HG03095 (cell line): ENCODE measurements at regions not wholly inside any gene's neighbourhood (a gene's known extent, or its start where the extent isn't known, plus 50 kb on each side); places are given as distances from the start of the nearest gene placed in this dataset.

Source experiments
- ATAC-seq: cut with Tn5 transposase; IDR thresholded peaks from one replicate; pipeline ENCODE4 v1.9.1; 2021; ENCODE audit warnings: moderate library complexity; ENCODE audit not compliant: unreplicated experiment

DNA sequence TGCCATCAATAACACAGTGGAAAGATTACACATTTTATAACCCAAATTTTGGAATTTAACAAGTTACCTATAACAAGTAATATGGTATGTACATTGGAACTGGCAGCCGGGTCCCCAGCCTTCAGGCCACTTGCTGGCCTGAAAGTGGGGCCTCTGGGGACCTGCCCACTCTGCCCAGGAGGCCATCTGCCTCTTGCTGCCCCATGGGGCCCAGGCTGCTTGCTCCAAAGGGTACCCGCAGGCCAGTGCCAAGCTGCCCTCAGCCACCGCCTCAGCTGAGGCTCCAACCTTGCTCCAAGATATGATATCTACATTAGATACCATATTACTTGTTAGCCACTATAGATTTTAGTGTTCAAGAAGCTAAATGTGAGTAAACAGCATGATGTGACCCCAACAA, 120.8 kb upstream of the TMEFF2 start:
- ATAC-seq = no peak

DNA sequence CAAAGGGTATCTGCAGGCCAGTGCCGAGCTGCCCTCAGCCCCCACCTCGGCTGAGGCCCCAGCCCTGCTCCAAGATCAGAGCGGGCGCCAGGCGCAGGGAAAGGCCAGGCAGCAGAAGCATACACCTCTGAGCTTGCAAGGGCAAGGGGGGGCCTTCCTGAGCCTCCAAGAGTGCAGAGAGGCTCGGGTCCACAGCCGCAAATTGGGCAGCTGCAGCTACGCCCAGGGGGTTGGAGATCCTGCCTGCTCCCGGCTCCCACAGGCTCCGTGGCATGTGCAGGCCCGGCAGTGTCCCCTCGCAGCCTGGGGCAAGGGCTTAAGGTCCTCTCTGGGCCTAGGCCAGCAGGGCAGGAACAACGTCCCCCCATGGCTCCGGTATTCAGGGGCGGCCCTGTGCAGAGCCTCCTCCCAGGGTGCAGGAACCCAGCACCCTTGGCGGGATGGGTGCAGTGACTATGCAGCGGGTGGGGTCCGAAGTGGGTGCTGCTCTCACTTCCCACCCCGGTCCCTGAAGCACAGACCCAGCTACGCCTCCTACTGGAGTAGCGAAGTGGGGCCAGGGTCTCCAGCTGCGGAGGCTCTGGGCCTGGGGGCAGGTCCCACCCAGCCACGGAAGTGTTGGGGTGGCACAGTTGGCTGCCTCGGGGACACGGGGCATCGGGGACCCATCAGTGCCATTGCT, 120.2 kb upstream of the TMEFF2 start:
- no peak for ATAC-seq

DNA sequence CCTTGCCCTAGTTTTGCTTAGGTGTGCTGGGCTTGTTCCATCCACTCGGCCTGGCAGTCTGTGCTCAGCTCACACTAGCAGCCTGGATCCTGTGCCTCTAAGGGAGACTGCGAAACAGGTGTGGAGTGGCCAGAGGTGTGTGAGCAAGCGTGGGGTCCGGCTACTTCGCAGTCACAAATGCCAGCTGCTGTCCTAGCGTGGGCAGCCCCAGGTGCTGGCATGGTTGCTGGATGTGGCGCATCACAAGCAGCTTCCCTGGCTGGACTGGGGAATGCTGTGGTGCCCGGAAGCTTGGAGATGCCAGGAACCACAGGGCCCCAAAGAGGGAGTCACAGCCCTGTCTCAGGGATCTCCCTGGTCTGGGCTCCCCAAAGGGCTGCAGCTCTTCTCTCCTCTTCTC, 119.0 kb upstream of the TMEFF2 start:
- no peak for ATAC-seq

DNA sequence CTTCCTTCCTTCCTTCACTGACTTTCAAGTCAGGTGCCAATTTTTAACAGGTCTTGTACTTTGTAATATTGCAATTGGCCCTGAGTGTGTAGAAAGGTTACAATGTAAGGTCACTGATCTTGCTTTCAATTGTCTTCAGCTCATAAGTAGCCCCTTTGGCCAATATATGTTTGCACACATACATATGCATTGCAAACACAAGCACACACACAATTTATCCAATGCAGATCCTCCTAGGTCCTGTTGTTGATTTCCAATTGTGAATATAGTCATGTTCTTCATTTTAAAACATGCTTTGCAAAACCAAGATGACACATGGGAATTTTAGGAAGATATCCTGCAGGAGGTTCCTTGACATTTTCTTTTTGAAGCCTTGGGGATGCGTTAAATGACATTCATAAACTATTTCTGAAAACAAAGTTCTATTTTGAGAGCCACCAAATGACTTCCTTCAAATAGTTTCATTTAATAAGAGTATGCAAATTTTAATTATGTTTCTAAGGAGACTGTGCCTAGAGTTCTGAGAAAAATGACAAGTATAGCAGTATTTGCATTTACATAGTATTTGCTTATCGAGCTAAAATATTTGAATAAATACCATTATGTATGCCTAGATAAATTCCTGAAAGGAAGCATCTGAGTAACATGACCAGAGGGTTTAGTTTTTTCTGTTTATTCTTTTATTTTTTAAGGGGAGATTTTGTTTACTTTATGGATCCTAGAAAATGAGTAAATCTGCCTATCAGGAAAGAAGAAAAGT, 117.1 kb upstream of the TMEFF2 start:
- no peak for ATAC-seq

GRCh38 chr2:192307530-192307929, 112.8 kb upstream of the TMEFF2 start:
- ATAC-seq = no peak

- no peak for ATAC-seq
Observed at GRCh38 chr2:192298664-192299063, 103.9 kb upstream of the TMEFF2 start.

DNA sequence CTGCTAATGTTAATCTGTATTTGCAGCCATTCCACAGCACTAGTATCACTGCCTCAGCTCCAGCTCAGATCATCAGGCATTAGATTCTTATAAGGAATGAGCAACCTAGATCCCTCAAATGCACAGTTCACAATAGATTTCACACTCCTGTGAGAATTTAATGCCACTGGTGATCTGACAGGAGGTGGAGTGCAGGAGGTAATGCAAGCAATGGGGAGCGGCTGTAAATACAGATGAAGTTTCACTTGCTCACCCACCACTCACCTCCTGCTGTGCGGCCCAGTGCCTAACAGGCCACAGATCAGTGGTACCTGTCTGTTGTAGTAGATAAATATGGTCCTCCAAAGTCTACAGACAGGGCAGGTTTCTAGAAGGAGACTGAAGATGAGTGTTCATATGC, 97.7 kb upstream of the TMEFF2 start:
- ATAC-seq = no peak

- ATAC-seq = no peak
Observed at GRCh38 chr2:192288295-192288694, 93.6 kb upstream of the TMEFF2 start.

DNA sequence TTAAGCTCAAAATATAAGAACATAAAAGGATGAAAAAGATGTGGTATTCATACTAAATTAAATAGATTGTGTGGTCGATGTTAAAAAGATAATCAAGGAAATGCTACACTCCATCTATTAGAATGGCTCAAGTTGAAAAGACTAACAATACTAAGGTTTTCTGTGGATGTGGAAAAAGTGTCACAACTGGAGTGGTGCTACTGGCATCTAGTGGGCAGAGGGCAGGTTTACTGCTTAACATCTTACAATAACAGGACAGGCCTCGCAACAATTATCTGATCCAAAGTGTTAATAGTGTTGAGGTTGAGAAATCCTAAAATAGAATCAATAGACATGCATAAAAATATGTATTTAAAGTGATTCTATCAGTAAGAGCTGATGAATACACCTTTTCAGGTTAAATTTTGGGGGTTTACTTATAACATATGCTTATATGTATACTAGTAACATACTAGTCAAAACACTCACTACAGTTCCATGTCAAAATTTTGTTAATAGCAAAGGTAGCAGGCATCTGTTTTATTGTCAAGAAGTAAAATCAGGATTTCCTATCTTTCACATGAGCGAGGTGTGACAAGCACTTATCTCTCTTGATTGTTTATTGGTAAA, 91.5 kb upstream of the TMEFF2 start:
- ATAC-seq = no peak

GRCh38 chr2:192283450-192283849, 88.7 kb upstream of the TMEFF2 start:
- no peak for ATAC-seq

GRCh38 chr2:192278701-192279100, 84.0 kb upstream of the TMEFF2 start:
- ATAC-seq = no peak

DNA sequence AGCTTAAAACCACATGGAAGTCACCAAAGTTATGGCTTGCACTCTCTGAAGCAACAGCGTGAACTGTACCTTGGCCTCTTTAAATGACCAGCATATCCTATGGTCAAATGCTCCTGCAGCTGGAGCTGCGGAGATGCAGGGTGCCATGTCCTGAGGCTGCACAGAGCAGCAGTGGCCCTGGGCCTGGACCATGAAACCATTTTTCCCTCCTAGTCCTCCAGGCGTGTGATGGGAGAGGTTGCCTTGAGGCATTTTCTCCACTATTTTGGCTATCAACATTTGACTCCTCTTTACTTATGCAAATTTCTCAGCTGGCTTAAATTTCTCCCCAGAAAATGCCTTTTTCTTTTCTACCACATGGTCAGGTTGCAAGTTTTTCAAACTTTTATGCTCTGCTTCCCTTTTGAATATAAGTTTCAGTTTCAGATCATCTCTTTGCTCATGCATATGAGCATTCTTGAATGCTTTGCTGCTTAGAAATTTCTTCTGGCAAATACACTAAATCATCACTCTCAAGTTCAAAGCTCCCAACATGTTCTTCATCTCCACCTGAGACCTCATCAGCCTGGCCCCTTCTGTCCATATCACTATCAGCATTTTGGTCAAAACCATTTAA, 82.9 kb upstream of the TMEFF2 start:
- ATAC-seq = no peak

DNA sequence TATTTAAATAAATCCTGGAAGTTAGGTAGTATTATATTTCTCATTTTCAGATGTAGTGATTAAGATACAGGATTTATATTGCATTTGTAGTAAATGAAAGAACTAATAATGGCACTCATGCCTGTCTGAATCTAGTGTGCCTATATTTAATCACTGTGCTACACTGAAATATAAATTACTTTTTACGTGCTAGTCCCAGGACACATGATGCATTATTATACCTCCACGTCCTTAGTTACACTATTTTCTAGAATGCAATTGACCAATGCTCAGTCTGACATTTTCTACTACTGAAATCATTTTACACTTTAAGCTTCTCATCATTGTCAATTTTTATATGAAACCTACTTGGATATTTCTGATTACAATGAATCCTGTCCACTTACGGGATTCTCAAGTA, 80.9 kb upstream of the TMEFF2 start:
- ATAC-seq = no peak

DNA sequence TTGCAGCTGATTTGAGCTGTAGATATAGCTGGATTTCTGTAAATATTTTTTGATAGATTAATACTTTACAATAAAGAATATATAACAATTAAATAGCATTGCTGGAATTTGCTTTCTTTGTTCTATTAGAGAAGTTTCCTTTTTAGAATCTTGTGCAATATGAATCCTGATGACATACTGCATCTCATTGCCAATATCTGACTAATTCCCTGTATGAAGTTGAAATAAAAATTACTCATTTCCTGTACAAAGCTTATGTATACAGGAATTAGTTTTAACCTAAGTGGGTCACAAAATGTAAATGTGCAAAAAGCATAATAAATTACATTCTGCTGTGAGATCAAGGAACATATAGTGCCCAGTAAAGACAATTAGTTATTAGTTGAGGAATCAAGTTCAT, 72.8 kb upstream of the TMEFF2 start:
- ATAC-seq = no peak

DNA sequence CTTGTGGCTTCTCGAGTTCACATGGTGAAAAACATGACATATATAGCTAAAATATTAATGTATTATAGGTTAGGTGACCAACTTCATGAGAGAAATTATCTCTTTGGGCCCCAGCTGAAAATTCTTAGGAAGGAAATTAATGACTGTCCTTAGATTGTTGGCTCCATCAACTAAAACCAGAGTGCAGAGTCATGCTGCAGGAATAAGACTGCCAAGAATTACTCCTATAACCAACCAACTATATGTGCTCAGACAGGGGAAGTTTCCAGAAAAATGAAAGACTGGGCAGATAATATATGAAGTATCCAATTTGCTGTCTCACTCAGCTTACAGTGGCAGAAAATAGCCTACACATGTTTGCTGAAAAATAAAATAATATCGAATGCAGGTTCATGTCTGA, 71.0 kb upstream of the TMEFF2 start:
- no peak for ATAC-seq

- no peak for ATAC-seq
Observed at GRCh38 chr2:192254444-192254843, 59.7 kb upstream of the TMEFF2 start.

DNA sequence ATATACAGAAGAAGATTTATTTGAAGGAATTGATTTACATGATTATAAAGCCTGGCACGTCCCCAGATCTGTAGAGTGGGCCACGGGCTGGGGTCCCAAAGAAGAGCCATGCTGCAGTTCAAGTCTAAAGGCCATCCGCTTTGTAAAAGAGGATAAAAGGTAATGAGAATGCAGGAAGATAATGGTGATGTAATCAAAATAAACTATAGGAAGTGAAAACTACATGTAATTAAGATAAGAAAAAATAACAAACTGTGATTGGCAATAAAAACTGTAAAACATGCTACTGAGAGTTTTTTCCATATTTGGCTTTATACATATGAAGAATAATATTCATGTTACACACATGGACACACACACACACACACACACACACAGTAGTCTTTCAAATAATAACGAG, 59.0 kb upstream of the TMEFF2 start:
- ATAC-seq = no peak

DNA sequence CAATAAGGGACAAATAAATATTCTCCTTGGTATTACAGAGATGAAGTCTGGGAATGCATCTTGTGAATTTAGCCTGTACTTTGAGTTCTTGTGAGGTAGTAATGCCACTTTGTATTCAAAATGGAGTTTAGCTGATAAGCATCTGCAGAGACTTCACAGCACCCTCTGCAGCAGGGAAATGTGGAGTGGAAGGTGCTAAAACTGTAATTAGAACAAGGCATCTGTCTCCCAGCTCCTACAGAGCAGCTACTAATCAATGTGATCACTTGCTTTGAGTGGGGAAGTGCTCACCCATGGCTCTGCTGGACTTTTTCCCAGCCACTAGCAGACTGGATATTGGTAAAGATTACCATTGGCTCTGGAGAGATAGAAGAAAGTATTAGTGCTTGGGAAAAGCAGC, 56.2 kb upstream of the TMEFF2 start:
- ATAC-seq = no peak

DNA sequence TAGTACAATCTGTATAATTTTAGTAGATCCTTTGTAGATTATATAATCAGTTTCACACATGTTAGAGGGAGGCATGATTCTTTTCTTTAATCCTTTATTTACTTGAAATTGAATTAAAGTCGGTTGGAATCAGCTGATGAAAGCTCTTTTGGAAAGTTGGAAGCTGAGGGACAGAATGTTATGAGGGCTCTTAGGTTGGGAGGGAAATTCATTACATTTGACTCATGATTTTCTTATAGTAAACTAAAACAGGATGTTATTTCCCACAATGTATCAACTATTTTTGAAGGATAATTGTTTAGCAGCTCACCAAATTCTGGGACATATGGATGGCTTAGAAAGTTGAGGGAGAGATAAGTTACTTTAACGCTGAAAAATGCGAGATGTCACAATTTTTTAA, 52.7 kb upstream of the TMEFF2 start:
- ATAC-seq = no peak

DNA sequence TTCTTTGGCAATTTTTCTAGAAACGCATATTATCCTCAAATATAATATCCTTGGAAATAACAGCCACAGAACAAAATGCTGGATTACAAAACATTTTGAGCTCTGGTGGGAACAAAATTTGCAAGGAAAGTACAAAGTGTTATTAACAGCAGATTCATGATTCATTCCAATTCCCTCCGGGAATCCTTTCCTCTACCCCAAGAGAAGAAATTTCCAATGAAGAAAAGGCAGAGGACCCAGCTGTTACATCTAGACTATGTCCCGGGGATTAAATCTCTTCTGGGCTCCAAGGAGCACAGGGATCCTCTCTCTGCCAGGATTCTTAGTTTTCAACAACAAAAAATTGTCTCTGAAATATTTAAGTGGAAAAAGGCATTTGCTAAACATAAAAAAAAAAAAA, 51.6 kb upstream of the TMEFF2 start:
- ATAC-seq = no peak

DNA sequence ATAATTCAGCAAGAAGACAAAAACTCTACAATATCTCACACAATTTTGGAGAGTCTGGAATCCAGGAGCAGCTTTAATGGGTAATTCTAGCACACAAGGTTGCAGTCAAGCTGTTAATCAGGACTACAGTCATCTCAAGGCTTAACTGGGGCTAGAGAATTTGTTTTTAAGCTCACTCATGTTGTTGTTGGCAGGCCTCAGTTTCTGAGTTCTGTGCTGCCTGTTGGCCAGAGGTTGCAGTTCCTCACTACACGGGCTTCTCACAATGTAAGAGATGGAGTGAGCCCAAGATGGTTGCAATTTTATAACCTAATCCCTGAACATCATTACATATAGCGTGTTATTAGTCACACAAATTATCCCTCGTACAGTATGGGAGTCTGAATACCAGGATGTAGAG, 50.6 kb upstream of the TMEFF2 start:
- no peak for ATAC-seq
